ENCODE measurements at regions not wholly inside any gene's neighbourhood (a gene's known extent, or its start where the extent isn't known, plus 50 kb on each side); places are given as distances from the start of the nearest gene placed in this dataset.

GRCh38 chr4:19831644-19832285 lies 419.9 kb upstream of the SLIT2 start:
- H3K4me3 ChIP-seq (ENCODE audit: control insufficient read depth, low read depth, low read length): no peak overlapping the region
- no peak for TF ChIP-seq CTCF (conservative IDR thresholded peaks at IDR 0.05; ENCODE audit: control insufficient read depth, insufficient read depth, low read depth, low read length)
- DNase-seq (ENCODE audit: low read depth): peak; percentile 70

DNA sequence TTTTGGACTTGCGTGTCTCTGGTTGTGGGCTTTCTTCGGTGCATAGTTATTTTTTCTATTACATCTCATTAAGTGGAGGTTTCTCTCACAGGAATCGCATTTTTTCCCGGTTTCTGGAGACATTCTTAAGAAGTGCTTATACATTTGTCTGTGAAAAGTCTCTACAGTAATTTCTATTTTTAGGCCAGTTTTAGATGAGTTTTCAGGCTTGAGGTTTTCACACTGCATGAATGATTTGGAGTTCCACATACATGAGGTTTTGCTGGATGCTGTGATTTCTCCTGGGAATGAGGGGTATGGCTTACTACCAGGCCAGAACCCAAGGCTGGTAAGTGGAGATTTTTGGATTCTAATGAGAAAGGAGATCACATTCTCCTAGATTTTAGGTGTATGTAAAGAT lies 422.6 kb upstream of the SLIT2 start:
- no peak overlapping the region for H3K4me3 ChIP-seq (ENCODE audit: control insufficient read depth, low read depth, low read length)
- DNase-seq (ENCODE audit: low read depth): no peak
- TF ChIP-seq CTCF (conservative IDR thresholded peaks at IDR 0.05; ENCODE audit: control insufficient read depth, insufficient read depth, low read depth, low read length): no peak

DNA sequence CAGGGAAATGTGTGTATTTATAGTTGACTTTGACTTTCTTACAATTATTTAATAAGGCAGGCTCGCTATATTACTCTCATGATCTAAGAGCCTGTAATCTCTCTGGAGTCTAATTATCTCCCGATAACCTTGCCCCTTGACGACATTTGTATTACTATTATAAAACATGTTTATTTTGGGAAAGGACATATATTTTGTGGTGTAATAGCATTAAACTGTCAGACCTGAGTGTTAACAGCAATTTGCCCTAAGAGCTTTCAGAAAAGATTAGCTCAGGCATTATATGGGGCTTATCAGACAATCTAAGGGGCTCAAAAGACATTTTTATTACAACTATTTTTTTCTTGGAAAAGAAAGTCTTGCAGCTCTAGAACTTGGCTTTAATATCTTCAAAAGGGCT lies 427.9 kb upstream of the SLIT2 start:
- H3K4me3 ChIP-seq (ENCODE audit: control insufficient read depth, low read depth, low read length): no peak overlapping the region
- no peak for TF ChIP-seq CTCF (conservative IDR thresholded peaks at IDR 0.05; ENCODE audit: control insufficient read depth, insufficient read depth, low read depth, low read length)
- DNase-seq (ENCODE audit: low read depth): no peak

- no peak overlapping the region for H3K4me3 ChIP-seq (ENCODE audit: control insufficient read depth, low read depth, low read length)
- no peak for DNase-seq (ENCODE audit: low read depth)
- TF ChIP-seq CTCF (conservative IDR thresholded peaks at IDR 0.05; ENCODE audit: control insufficient read depth, insufficient read depth, low read depth, low read length): no peak
These were observed 432.0 kb upstream of the SLIT2 start for GRCh38 chr4:19819737-19820136.

DNA sequence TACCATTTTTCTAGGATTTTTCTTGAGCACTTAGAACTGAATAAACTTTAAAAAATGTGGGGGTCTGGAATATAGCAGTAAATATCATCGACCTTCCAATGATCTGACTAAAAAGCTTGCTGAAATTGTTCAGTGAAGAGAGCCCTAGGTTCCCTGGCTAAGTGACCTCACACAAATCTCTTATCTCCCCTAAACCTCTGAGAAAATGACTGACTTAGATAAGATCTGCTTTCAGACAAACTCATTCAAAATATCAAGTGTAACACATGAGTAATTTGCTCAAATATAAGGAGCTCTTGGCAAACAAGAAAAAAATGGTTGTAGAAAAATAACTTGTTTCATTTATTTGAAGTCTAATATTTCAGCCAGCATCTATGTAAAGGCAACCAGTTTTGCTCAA lies 441.7 kb upstream of the SLIT2 start:
- H3K4me3 ChIP-seq (ENCODE audit: control insufficient read depth, low read depth, low read length): no peak overlapping the region
- DNase-seq (ENCODE audit: low read depth): no peak
- TF ChIP-seq CTCF (conservative IDR thresholded peaks at IDR 0.05; ENCODE audit: control insufficient read depth, insufficient read depth, low read depth, low read length): no peak

DNA sequence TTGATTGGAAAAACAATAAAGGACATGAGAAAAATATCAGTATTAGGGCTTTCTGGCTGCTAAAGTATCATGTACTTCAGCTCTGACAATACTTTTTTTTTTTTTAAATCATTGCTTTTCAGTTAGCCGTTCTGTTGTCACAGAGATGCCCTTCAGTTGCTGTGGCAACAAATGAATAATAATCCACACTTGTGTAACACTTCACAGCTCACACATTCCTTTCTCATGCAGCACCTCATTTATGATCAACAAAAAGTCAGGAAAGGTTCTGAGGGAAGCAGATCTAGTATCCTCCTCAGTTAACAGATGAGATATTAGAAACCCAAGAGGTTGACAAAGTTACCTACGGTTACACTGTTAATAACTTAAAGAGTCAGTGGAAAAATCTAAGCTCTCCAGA lies 444.2 kb upstream of the SLIT2 start:
- H3K4me3 ChIP-seq (ENCODE audit: control insufficient read depth, low read depth, low read length): no peak overlapping the region
- TF ChIP-seq CTCF (conservative IDR thresholded peaks at IDR 0.05; ENCODE audit: control insufficient read depth, insufficient read depth, low read depth, low read length): no peak
- DNase-seq (ENCODE audit: low read depth): peak; percentile 55

GRCh38 chr4:19806865-19807264 lies 444.8 kb upstream of the SLIT2 start:
- DNase-seq (ENCODE audit: low read depth): no peak
- TF ChIP-seq CTCF (conservative IDR thresholded peaks at IDR 0.05; ENCODE audit: control insufficient read depth, insufficient read depth, low read depth, low read length): no peak
- no peak overlapping the region for H3K4me3 ChIP-seq (ENCODE audit: control insufficient read depth, low read depth, low read length)
